GM21447 (cell line): ENCODE measurements at regions not wholly inside any gene's neighbourhood (a gene's known extent, or its start where the extent isn't known, plus 50 kb on each side); places are given as distances from the start of the nearest gene placed in this dataset.
"Not testable (repeated sequence)": the region's sequence is repeated elsewhere in the genome, so short reads cannot be mapped to it uniquely, and the experiment has no call there.

Experiments
- ATAC-seq: cut with Tn5 transposase; IDR thresholded peaks from one replicate; pipeline ENCODE4 v1.9.1; 2021; ENCODE audit not compliant: unreplicated experiment

DNA sequence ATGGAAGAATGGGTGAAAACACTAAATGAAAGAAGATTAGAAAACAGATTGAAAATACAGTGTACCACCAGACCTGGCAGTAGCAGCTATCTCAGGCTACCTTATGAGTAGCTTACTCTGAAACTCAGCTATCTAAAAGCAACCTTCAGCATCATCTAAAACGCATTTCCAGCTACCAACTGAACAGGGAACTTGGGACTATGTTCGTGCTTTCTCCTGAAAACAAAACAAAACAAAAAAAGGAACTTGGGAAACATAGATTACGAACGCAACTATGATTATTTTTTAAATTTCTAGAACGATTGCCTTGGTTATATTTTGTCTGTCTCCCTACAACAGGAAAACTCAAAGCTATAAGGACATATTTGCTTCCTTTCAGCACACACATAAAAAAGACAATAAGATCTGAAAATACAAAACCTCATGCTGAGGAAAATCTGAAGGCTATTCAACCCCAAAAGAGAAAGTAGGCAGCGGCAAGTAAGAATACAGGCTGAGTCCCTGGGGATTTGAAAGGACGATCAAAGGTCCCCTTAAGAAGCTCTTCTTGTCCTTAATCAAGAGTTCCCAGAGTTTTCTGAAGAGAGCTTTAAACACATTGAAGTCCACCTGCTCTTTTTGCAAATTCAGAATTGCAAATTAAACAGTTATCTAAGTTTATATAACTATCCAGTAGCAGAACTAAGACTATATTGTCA lies 53.4 kb downstream of the OR2K2 start:
- ATAC-seq, result no peak

DNA sequence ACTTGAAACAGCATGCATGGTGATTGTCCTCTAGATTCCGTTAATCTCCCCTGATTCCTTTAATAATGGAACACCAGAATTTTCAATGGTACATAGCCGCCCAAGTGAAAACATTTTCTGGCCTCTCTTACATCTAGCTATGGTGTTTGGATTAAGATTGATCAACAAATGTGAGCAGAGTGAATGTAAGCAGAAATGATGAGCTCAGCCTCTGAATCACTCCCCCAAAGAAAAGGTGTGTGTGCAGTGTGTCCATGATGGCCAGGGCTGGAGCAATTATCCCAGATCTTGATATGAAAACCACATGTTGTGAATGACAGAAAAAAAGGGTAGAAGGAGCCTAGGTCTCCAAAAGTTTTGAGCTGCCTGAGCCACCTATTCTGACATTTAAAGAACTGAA lies 55.3 kb downstream of the OR2K2 start:
- no peak for ATAC-seq

GRCh38 chr9:111272581-111272980 lies 57.4 kb downstream of the OR2K2 start:
- ATAC-seq, result no peak

- no peak for ATAC-seq
These were observed 58.4 kb downstream of the OR2K2 start for GRCh38 chr9:111271481-111272080.

DNA sequence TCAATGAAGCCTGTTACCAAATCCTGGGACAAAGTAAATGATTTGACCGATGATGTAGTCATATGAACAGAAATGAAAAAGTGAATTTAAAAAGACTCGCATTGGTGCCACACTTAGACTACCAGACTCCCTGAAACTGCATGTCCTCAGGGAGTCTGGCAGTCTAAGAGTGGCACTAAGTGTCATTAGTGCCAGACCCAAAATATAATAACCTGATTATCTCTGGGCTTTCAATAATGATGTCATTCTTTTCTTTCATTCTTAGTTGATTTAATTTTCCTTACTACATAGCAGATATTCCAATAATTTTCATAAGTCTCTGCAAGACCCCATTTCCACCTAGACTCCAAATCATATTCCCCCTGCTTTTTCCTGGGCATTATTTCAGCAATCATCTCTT lies 59.0 kb downstream of the OR2K2 start:
- ATAC-seq, result no peak

GRCh38 chr9:111266024-111266423 lies 64.0 kb downstream of the OR2K2 start:
- not testable (repeated sequence) for ATAC-seq

DNA sequence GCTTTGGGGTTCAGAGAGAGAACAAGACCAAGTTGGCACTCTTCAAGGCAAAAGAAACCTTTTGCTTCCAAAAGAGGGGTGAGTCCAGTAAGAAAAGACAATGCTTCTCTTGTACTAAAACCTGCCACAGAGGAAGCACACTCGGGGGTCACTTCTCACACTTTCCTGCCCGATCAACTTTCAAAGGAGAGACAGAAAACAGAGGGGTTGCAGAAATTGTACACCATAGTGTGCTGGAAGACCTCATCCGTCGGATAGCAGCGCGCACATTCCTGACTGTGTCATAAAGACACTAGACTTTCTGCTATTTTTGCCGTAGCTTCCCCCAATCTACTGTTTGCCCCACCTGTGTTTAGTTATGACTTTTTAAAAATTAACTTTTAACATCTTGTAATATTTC lies 66.9 kb downstream of the OR2K2 start:
- no peak for ATAC-seq

GRCh38 chr9:111258875-111259271 lies 71.2 kb downstream of the OR2K2 start:
- ATAC-seq, result no peak

- ATAC-seq, result no peak
These were observed 71.7 kb downstream of the OR2K2 start for GRCh38 chr9:111258209-111258874.

DNA sequence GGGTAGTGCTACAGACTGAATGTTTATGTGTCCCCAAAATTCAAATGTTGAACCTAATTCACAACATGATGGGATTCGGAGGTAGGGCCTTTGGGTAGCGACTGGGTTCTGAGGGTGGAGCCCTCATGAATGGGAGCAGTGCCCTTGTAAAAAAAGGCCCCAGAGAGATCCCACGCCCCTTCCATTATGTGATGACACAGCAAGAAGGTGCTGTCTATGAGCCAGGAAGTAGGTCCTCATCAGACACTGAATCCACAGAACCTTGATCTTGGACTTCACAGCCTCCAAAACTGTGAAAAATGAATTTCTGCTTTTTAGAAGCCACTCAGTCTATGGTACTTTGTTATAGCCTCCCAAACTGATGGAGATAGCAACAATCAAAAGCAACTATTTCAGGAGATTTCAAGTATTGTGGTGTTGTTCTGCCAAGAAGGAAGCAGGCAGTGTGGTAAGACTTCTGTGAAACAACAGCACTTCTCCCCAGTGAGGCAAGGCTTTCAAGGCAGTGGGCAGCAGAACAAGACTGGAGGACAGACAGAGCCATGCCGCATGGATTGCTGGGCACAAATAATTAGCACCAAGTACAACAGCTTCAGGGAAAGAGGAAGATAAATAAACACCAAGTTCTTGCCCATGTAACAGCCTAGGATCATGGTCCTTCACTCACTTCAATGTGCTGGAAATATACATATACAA lies 76.1 kb downstream of the OR2K2 start:
- ATAC-seq, result no peak

DNA sequence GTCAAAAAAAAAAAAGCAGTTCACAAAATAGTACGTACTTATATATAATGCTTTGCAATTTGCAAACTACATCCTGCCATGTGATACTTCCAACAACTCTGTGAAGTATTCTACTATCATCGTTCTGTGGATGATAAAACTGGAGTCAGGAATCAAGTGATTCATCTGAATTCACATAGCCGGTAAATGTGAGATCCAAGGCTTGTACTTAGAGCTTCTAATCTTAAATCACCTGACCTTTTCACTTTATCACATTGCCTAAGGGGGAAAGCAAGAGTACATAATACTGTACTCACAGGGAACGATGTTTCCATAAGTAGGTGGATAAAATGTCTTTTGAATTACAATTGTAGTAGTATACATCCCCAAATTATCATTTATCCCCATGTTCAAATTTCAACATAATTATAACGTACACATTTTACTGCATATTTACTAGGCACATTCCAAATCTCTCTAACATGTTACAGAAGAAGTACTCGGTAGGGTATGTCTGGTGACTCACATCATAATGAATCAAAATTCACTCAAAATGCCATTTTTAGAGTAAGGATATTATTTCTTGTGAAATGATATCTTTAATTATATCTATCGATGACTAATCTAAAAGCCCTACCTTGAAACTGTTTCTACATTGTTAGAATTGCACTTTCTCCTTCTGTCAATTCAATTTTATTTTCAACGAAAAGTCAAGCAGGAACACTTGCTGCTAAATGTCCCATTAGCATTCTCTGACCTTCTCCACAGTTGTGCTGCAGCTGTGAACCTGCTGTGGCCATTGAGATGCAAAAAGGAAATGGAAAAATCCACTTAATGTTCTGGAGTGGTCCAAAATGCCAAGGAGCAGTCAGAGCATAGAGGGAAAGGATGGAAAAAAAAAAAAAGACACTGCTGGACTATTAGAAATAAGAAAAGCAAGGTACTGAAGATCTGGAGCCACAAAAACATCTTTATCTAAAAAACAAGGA lies 78.9 kb downstream of the OR2K2 start:
- ATAC-seq, result no peak

DNA sequence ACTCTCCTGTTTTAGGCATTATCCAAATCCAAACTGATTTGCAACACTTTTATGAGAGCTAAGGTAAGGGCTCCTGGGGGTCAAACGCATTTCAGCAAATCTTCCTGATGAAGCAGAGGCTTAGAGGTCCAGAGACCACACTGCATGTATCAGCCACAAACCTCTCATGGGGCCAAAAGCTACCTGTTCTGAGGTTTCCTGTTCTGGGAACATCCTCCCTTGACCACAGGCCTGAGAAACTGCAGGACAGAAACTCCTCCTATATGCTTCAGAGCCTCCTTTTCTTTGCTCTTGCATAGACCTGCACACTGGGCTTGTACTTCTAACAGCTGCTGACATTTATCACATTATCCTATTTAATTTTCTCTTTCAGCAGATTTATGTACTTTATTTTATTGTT lies 92.6 kb downstream of the OR2K2 start:
- ATAC-seq, result no peak

DNA sequence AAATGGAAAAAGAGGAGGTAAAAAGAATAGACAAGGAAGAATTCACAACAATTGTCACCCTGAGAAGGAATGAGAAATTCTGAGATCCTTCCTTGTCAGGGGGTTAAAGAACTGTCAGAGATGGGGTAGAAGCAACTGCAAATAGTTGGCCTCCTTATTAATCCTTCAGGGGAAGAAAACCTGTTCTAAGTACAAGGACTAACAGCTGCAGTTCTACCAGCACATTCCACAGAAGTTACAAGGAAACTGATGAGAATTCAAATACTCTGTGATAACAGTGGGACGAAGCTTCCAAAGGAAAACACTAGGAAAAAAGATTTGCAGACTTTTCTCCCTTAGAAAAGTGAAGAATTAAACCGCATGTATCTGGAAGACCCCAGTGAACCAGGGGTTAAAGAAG lies 93.7 kb downstream of the OR2K2 start:
- ATAC-seq, result no peak

DNA sequence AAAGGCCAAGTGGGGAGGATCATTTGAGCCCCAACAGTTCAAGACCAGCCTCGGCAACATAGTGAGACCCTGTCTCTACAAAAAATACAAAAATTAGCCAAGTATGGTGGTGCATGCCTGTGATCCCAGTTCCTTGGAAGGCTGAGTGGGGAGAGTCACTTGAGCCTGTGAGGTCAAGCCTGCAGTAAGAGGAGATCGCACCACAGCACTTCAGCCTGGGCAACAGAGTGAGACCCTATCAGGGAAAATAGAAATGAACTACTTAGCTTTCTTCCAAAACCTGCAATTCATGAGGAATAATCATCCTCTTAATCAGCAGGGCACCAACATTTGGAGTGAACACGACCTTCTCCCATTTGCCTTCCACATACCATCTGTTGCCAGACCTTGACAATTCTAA lies 96.1 kb downstream of the OR2K2 start:
- ATAC-seq, result no peak

GRCh38 chr9:111232997-111233790 lies 96.8 kb downstream of the OR2K2 start:
- ATAC-seq, result no peak

- no peak for ATAC-seq
These were observed 98.0 kb downstream of the OR2K2 start for GRCh38 chr9:111231801-111232580.

GRCh38 chr9:111222757-111223156 lies 107.3 kb downstream of the OR2K2 start:
- ATAC-seq, result no peak

DNA sequence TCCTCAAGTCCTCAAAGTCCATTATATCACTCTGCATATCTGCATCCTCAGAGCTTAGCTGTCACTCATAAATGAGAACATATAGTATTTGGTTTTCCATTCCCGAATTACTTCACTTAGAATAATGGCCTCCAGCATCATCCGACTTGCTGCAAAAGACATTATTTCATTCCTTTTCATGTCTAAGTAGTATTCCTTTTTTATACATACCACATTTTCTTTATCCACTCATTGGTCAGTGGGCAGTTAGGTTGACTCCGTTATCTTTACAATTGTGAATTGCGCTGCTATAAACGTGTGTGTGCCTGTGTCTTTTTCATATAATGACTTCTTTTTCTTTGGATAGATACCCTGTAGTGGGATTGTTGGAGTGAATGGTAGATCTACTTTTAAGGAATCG lies 117.2 kb downstream of the OR2K2 start:
- no peak for ATAC-seq

DNA sequence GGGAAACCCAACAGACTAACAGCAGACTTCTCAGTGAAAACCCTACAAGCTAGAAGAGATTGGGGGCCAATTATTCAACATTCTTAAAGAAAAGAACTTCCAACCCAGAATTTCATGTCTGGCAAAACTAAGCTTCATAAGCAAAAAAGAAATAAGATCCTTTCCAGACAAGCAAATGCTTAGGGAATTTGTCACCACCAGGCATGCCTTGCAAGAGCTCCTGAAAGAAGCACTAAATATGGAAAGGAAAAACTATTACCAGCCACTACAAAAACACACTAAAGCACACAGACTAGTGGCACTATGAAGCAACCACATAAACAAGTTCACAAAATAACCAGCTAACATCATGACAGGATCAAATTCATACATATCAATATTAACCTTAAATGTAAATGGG lies 131.1 kb downstream of the OR2K2 start:
- ATAC-seq, result no peak
